Trophoblast cell (in vitro differentiated cells and primary cell): ENCODE measurements at regions not wholly inside any gene's neighbourhood (a gene's known extent, or its start where the extent isn't known, plus 50 kb on each side); places are given as distances from the start of the nearest gene placed in this dataset.

Experiments
- DNase-seq, 2 donors: peaks; one replicate each; pipeline ENCODE4 v3.0.0-alpha.2; 2016
- H2AFZ ChIP-seq: 2 replicates; pipeline ENCODE4 v1.6.1; 2013; ENCODE audit warnings: low read length, moderate library complexity, mild to moderate bottlenecking; ENCODE audit not compliant: insufficient read depth, poor library complexity
- H2AK5ac ChIP-seq: 2 replicates; pipeline ENCODE4 v1.6.1; 2013; ENCODE audit warnings: mild to moderate bottlenecking, low read length
- H2BK120ac ChIP-seq: 2 replicates; pipeline ENCODE4 v1.6.1; 2013; ENCODE audit warnings: low read length, mild to moderate bottlenecking, moderate library complexity; ENCODE audit not compliant: insufficient read depth, poor library complexity
- H2BK12ac ChIP-seq: 2 replicates; pipeline ENCODE4 v1.6.1; 2013; ENCODE audit warnings: mild to moderate bottlenecking, low read length, moderate library complexity
- H2BK5ac ChIP-seq: 2 replicates; pipeline ENCODE4 v1.6.1; 2013; ENCODE audit warnings: low read length, low read depth, moderate library complexity, mild to moderate bottlenecking; ENCODE audit not compliant: poor library complexity
- H3K14ac ChIP-seq: 2 replicates; pipeline ENCODE4 v1.6.1; 2013; ENCODE audit warnings: mild to moderate bottlenecking, low read length
- H3K18ac ChIP-seq: 2 replicates; pipeline ENCODE4 v1.6.1; 2013; ENCODE audit warnings: mild to moderate bottlenecking, low read length
- H3K23ac ChIP-seq: 2 replicates; pipeline ENCODE4 v1.6.1; 2013; ENCODE audit warnings: low read length
- H3K27ac ChIP-seq: 2 replicates; pipeline ENCODE4 v1.5.1; 2013; ENCODE audit warnings: low read depth, mild to moderate bottlenecking, inconsistent platforms, low read length, moderate library complexity
- H3K27me3 ChIP-seq: 2 replicates; pipeline ENCODE4 v1.6.1; 2013; ENCODE audit warnings: inconsistent platforms, mild to moderate bottlenecking, low read length, moderate library complexity; ENCODE audit not compliant: insufficient read depth
- H3K36me3 ChIP-seq, 2 experiments: 1 replicate in 1 of 2; 2 replicates in 1 of 2; pipeline ENCODE4 v1.6.1; 2013; ENCODE audit warnings: low read length in 2 of 2, mild to moderate bottlenecking in 2 of 2, moderate library complexity in 1 of 2; ENCODE audit not compliant: insufficient read depth in 2 of 2, control insufficient read depth in 1 of 2
- H3K4ac ChIP-seq: 2 replicates; pipeline ENCODE4 v1.6.1; 2013; ENCODE audit warnings: low read depth, mild to moderate bottlenecking, low read length, moderate library complexity
- H3K4me1 ChIP-seq, 2 experiments: 1 replicate in 1 of 2; 2 replicates in 1 of 2; pipeline ENCODE4 v1.6.1; 2013; ENCODE audit warnings: low read length in 2 of 2, mild to moderate bottlenecking in 2 of 2, moderate library complexity in 1 of 2; ENCODE audit not compliant: insufficient read depth in 2 of 2, control insufficient read depth in 1 of 2
- H3K4me2 ChIP-seq: 2 replicates; pipeline ENCODE4 v1.6.1; 2013; ENCODE audit warnings: inconsistent platforms, mild to moderate bottlenecking, low read length, moderate library complexity
- H3K4me3 ChIP-seq: 2 replicates; pipeline ENCODE4 v1.5.1; 2013; ENCODE audit warnings: mild to moderate bottlenecking, low read depth, low read length, inconsistent platforms
- H3K79me1 ChIP-seq: one replicate; pipeline ENCODE4 v1.6.1; 2013; ENCODE audit warnings: low read length
- H3K79me2 ChIP-seq: 2 replicates; pipeline ENCODE4 v1.6.1; 2013; ENCODE audit warnings: low read length, mild to moderate bottlenecking; ENCODE audit not compliant: control insufficient read depth, insufficient read depth, poor library complexity
- H3K9ac ChIP-seq: 2 replicates; pipeline ENCODE4 v1.6.1; 2013; ENCODE audit warnings: mild to moderate bottlenecking, low read length
- H3K9me3 ChIP-seq: 2 replicates; pipeline ENCODE4 v1.6.1; 2013; ENCODE audit warnings: low read depth, mild to moderate bottlenecking, control low read depth, inconsistent platforms, low read length; ENCODE audit not compliant: insufficient read depth
- H4K12ac ChIP-seq: 2 replicates; pipeline ENCODE4 v1.6.1; 2013; ENCODE audit warnings: low read depth, mild to moderate bottlenecking, low read length, moderate library complexity
- H4K8ac ChIP-seq: 2 replicates; pipeline ENCODE4 v1.6.1; 2013; ENCODE audit warnings: low read depth, mild to moderate bottlenecking, low read length, moderate library complexity
- H4K91ac ChIP-seq: one replicate; pipeline ENCODE4 v1.6.1; 2013; ENCODE audit warnings: low read depth, mild to moderate bottlenecking, low read length, moderate library complexity
- WGBS: extraction: QIAGEN DNeasy Blood & Tissue Kit; methylation state at CpG from one replicate; pipeline ENCODE4 v1.1.7; 2013; ENCODE audit warnings: missing lambda C conversion rate; ENCODE audit not compliant: insufficient read length, insufficient coverage; ENCODE audit errors: extremely low coverage; 5-methylcytosine and 5-hydroxymethylcytosine counted together

- no CpG with 5 or more reads among the region's 2 CpGs for WGBS
- no peak overlapping the region for H3K4me2 ChIP-seq
- no peak overlapping the region for H3K23ac ChIP-seq
- H4K12ac ChIP-seq = no peak overlapping the region
- H3K27me3 ChIP-seq = no peaks in the 10 kb centered on the region
- peaks cover 4 to 9% of the 10 kb centered on the region in 2 experiments for H3K4me1 ChIP-seq
- no peak overlapping the region for H3K4ac ChIP-seq
- no peaks in the 10 kb centered on the region for H3K9me3 ChIP-seq
- peaks cover 9% of the 10 kb centered on the region for H3K79me1 ChIP-seq
- H3K36me3 ChIP-seq = no peaks in the 10 kb centered on the region
- no peak overlapping the region for H3K9ac ChIP-seq
- no peak overlapping the region for H3K27ac ChIP-seq
- H4K91ac ChIP-seq = no peak overlapping the region
- H2BK5ac ChIP-seq = no peak overlapping the region
- DNase-seq = no peak
- H3K79me2 ChIP-seq = no peaks in the 10 kb centered on the region
- H2AFZ ChIP-seq = no peak overlapping the region
- no peak overlapping the region for H3K4me3 ChIP-seq
- no peak overlapping the region for H2BK120ac ChIP-seq
- no peak overlapping the region for H4K8ac ChIP-seq
- no peak overlapping the region for H2AK5ac ChIP-seq
- H3K14ac ChIP-seq = no peak overlapping the region
- no peak overlapping the region for H3K18ac ChIP-seq
- H2BK12ac ChIP-seq = no peak overlapping the region
Observed at GRCh38 chr6:132089173-132089572, 138.0 kb upstream of the CCN2 start.

DNA sequence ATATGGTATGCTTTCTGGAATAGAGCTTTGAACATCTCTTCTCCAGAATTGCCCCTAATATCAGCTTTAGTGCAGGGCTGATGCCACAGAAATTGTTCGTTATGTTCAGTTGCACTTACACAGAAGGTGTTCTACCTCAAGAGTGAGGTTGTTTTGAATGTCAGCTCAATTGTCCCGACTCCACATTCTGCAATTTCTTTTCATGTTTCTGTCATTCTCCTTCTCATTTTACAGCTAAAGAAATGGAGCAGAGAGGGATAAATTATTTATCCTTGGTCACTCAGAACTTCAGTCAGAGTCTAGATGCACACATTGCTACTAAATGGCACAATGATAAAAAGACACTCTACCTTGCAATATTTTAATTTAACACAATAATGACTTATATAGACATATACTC is 137.0 kb upstream of the CCN2 start:
- H3K79me1 ChIP-seq = peaks cover 13% of the 10 kb centered on the region
- H3K79me2 ChIP-seq = no peaks in the 10 kb centered on the region
- H4K12ac ChIP-seq = no peak overlapping the region
- H3K23ac ChIP-seq = no peak overlapping the region
- H3K4ac ChIP-seq = no peak overlapping the region
- no peak overlapping the region for H2BK12ac ChIP-seq
- no peaks in the 10 kb centered on the region for H3K27me3 ChIP-seq
- no peak overlapping the region for H2AFZ ChIP-seq
- no peak overlapping the region for H4K91ac ChIP-seq
- no peak for DNase-seq
- H3K4me2 ChIP-seq = no peak overlapping the region
- H3K4me3 ChIP-seq = no peak overlapping the region
- H2BK120ac ChIP-seq = no peak overlapping the region
- no peak overlapping the region for H4K8ac ChIP-seq
- no peak overlapping the region for H2AK5ac ChIP-seq
- H3K9ac ChIP-seq = no peak overlapping the region
- no peak overlapping the region for H3K18ac ChIP-seq
- H3K27ac ChIP-seq = no peak overlapping the region
- no peaks in the 10 kb centered on the region for H3K36me3 ChIP-seq
- peaks cover 5 to 11% of the 10 kb centered on the region in 2 experiments for H3K4me1 ChIP-seq
- no peaks in the 10 kb centered on the region for H3K9me3 ChIP-seq
- no peak overlapping the region for H2BK5ac ChIP-seq
- WGBS = no CpG with 5 or more reads among the region's 2 CpGs
- H3K14ac ChIP-seq = no peak overlapping the region

GRCh38 chr6:132087391-132087790 is 136.2 kb upstream of the CCN2 start:
- Histone ChIP-seq H3K79me2 (no peaks in the 10 kb centered on the region), H3K9ac (no peak overlapping the region), H3K4me1 (peaks cover 5 to 11% of the 10 kb centered on the region in 2 experiments), H2AFZ (no peak overlapping the region), H3K4me2 (no peak overlapping the region), H4K12ac (no peak overlapping the region), H3K4ac (no peak overlapping the region), H2BK120ac (no peak overlapping the region), H3K14ac (no peak overlapping the region), H3K18ac (no peak overlapping the region), H3K9me3 (no peaks in the 10 kb centered on the region), H2BK5ac (no peak overlapping the region), H3K4me3 (no peak overlapping the region), H3K27ac (no peak overlapping the region), H3K23ac (no peak overlapping the region), H3K79me1 (peaks cover 13% of the 10 kb centered on the region), H3K27me3 (no peaks in the 10 kb centered on the region), H2BK12ac (no peak overlapping the region), H4K91ac (no peak overlapping the region), H3K36me3 (no peaks in the 10 kb centered on the region), H2AK5ac (no peak overlapping the region), H4K8ac (no peak overlapping the region)
- no CpG with 5 or more reads among the region's 2 CpGs for WGBS
- DNase-seq = no peak

GRCh38 chr6:132085731-132086130 is 134.6 kb upstream of the CCN2 start:
- H3K4me2 ChIP-seq = no peak overlapping the region
- peak overlapping the region; percentile 71 for H2BK5ac ChIP-seq
- peak overlapping the region; percentile 95 for H3K27ac ChIP-seq
- H3K79me1 ChIP-seq = peaks cover 13% of the 10 kb centered on the region
- peak overlapping the region; percentile 55 for H3K14ac ChIP-seq
- peaks cover 5 to 11% of the 10 kb centered on the region in 2 experiments for H3K4me1 ChIP-seq
- H2BK120ac ChIP-seq = peak overlapping the region; percentile 82
- H3K9ac ChIP-seq = no peak overlapping the region
- H4K8ac ChIP-seq = peak overlapping the region; percentile 22
- no peaks in the 10 kb centered on the region for H3K27me3 ChIP-seq
- H3K36me3 ChIP-seq = no peaks in the 10 kb centered on the region
- DNase-seq = peak in 1 of 2 donors; percentile 2
- H3K9me3 ChIP-seq = no peaks in the 10 kb centered on the region
- H2AK5ac ChIP-seq = peak overlapping the region; percentile 44
- H3K23ac ChIP-seq = no peak overlapping the region
- H2AFZ ChIP-seq = no peak overlapping the region
- WGBS = 100% methylated on average over 1 of the region's 5 CpGs
- peak overlapping the region; percentile 37 for H2BK12ac ChIP-seq
- H3K18ac ChIP-seq = no peak overlapping the region
- peak overlapping the region; percentile 55 for H4K91ac ChIP-seq
- H3K4ac ChIP-seq = no peak overlapping the region
- no peak overlapping the region for H4K12ac ChIP-seq
- H3K79me2 ChIP-seq = no peaks in the 10 kb centered on the region
- no peak overlapping the region for H3K4me3 ChIP-seq
